Suprapubic skin (tissue), 4 donors: ENCODE measurements at regions not wholly inside any gene's neighbourhood (a gene's known extent, or its start where the extent isn't known, plus 50 kb on each side); places are given as distances from the start of the nearest gene placed in this dataset.

Source experiments
- DNase-seq, 2 donors: peaks; one replicate each; pipeline ENCODE4 v3.0.0-alpha.2; 2019; ENCODE audit warnings: low spot score in 2 of 2
- H3K27ac ChIP-seq: fragments of 200-600 bp; sonication (generic); one replicate; pipeline ENCODE4 v1.5.1; 2019
- H3K27me3 ChIP-seq: fragments of 200-600 bp; sonication (generic); one replicate; pipeline ENCODE4 v1.5.1; 2019
- H3K36me3 ChIP-seq: fragments of 200-600 bp; sonication (generic); one replicate; pipeline ENCODE4 v1.5.1; 2019
- H3K4me1 ChIP-seq: fragments of 200-600 bp; sonication (generic); one replicate; pipeline ENCODE4 v1.5.1; 2019
- H3K4me3 ChIP-seq: fragments of 200-600 bp; sonication (generic); one replicate; pipeline ENCODE4 v1.5.1; 2019; ENCODE audit warnings: mild to moderate bottlenecking
- H3K9me3 ChIP-seq: fragments of 200-600 bp; sonication (generic); one replicate; pipeline ENCODE4 v1.5.1; 2019
- EP300 ChIP-seq: sonication (generic); formaldehyde crosslinking; IDR thresholded peaks from one replicate; pipeline ENCODE4 v1.6.1; 2017; ENCODE audit warnings: antibody characterized with exemption
- POLR2A ChIP-seq, 2 donors: fragments of 450-650 bp; IDR thresholded peaks; one replicate each; pipeline ENCODE4 v1.6.1; 2017; ENCODE audit warnings: antibody characterized with exemption in 2 of 2, mild to moderate bottlenecking in 2 of 2, moderate library complexity in 2 of 2
- POLR2AphosphoS5 ChIP-seq, 3 donors: sonication (generic); formaldehyde crosslinking; IDR thresholded peaks; one replicate each; pipeline ENCODE4 v1.6.1; 2017; ENCODE audit warnings: antibody characterized with exemption in 3 of 3
- WGBS: methylation state at CpG from one replicate; pipeline ENCODE4 v1.1.5; 2018; 5-methylcytosine and 5-hydroxymethylcytosine counted together
- TF ChIP-seq, protein P1 (sequence below), 2 donors: fragments of 200-600 bp in 1 of 2; fragments of 450-650 bp in 1 of 2; sonication (generic) in 1 of 2; IDR thresholded peaks; one replicate each; pipeline ENCODE4 v1.5.1; 2016 to 2019; ENCODE audit warnings: antibody characterized with exemption in 2 of 2, mild to moderate bottlenecking in 1 of 2, moderate library complexity in 1 of 2

DNA sequence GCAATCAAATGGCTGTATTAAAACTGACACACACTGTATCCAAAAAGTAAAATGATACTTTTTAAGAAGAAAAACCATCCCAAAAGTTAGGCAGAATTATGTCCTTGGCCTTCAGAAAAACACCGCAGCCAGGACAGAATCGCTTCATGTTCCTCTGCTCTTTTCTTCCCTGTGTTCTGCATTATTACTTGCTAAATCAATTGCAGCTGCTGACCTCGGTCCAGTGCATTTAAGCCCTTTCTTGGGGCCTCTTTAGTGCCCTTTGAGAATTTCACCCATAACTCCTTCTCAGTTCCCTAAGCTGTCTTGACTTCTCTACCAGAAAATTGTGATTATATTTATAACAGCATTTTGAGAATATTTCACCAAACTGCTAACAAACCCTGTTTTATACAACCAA is 696.9 kb downstream of the PCDH7 start:
- no peak for TF ChIP-seq EP300
- TF ChIP-seq POLR2AphosphoS5 (IDR thresholded peaks at IDR 0.05), result no peak
- 59% methylated on average over 3 of the region's 3 CpGs for WGBS

DNA sequence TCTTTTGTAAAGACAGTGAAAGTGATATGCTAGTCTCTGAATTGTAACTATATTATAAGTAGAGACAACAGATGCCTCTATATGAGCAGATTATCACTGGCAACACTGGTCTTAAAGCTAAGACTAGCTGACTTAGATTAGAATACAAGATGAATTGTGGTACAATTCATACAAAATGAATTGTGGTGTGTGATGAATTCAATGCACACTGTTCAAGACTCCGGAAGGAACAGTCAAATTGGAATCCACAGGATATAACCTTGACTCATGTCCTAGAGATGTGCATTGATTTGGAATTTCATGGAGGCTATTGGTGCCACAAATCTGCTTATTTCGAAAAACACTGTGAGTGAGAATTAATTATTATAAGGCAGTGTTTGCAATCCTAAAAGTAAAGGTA is 701.8 kb downstream of the PCDH7 start:
- Histone ChIP-seq H3K27me3 (no peaks in the 10 kb centered on the region), H3K4me3 (no peak overlapping the region), H3K9me3 (no peaks in the 10 kb centered on the region), H3K4me1 (no peaks in the 10 kb centered on the region), H3K36me3 (no peaks in the 10 kb centered on the region), H3K27ac (no peak overlapping the region)
- WGBS, result 97% methylated on average over 2 of the region's 2 CpGs
- TF ChIP-seq, protein P1, sequence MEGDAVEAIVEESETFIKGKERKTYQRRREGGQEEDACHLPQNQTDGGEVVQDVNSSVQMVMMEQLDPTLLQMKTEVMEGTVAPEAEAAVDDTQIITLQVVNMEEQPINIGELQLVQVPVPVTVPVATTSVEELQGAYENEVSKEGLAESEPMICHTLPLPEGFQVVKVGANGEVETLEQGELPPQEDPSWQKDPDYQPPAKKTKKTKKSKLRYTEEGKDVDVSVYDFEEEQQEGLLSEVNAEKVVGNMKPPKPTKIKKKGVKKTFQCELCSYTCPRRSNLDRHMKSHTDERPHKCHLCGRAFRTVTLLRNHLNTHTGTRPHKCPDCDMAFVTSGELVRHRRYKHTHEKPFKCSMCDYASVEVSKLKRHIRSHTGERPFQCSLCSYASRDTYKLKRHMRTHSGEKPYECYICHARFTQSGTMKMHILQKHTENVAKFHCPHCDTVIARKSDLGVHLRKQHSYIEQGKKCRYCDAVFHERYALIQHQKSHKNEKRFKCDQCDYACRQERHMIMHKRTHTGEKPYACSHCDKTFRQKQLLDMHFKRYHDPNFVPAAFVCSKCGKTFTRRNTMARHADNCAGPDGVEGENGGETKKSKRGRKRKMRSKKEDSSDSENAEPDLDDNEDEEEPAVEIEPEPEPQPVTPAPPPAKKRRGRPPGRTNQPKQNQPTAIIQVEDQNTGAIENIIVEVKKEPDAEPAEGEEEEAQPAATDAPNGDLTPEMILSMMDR (IDR thresholded peaks at IDR 0.05), result no peak
- TF ChIP-seq POLR2A (IDR thresholded peaks at IDR 0.05), result no peak
- no peak for TF ChIP-seq POLR2AphosphoS5 (IDR thresholded peaks at IDR 0.05)
- TF ChIP-seq EP300, result no peak
- no peak for DNase-seq

More for the DNA sequence above, 696.9 kb downstream of the PCDH7 start:
- Histone ChIP-seq H3K9me3 (no peaks in the 10 kb centered on the region), H3K27me3 (no peaks in the 10 kb centered on the region), H3K27ac (no peak overlapping the region), H3K36me3 (no peaks in the 10 kb centered on the region), H3K4me3 (no peak overlapping the region), H3K4me1 (no peaks in the 10 kb centered on the region)
- DNase-seq, result no peak

DNA sequence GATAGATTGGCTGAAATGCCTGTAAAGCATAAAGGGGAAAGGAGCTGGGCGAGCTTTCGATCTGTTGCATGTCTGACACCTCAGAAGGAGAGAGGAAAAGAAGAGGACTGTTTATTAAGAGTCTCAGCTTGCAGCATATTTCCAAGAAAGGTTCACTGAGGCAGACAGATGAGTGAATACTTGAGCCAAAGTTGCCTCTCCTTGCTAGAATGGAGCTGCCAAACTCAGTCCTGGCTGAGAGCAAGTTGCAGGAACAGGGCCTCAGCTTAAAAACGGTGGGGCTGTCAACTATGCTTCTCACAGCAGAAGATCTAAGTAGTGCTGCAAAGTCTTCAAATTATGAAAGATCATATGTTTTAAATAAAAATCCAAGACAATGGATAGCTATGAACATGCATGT is 707.5 kb downstream of the PCDH7 start:
- no peak for DNase-seq
- Histone ChIP-seq H3K27me3 (no peaks in the 10 kb centered on the region), H3K27ac (no peak overlapping the region), H3K4me1 (no peaks in the 10 kb centered on the region), H3K4me3 (no peak overlapping the region), H3K36me3 (no peaks in the 10 kb centered on the region), H3K9me3 (no peaks in the 10 kb centered on the region)
- no peak for TF ChIP-seq EP300
- TF ChIP-seq, protein P1 (IDR thresholded peaks at IDR 0.05), result no peak
- no peak for TF ChIP-seq POLR2AphosphoS5 (IDR thresholded peaks at IDR 0.05)
- TF ChIP-seq POLR2A (IDR thresholded peaks at IDR 0.05), result no peak
- 75% methylated on average over 3 of the region's 3 CpGs for WGBS

DNA sequence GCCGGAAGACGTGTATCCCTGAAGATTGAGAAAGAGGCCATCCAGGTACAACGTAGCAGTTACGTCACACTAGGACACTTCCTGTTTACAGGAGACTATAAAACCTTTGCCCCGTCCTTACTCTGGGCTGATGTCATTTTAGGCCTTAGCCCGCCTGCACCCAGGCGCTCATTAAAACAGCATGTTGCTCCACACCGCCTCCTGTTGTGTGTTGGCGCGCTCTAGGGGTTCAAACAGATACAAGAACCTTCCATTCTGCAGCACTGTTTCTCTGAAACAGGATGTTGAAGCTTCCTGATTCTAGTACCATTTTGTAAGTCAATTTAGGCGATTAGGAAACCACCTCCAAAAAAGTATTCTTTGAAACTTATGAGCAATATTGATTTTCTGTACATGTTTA is 722.1 kb downstream of the PCDH7 start:
- 86% methylated on average over 11 of the region's 11 CpGs for WGBS
- H3K9me3 ChIP-seq, result no peaks in the 10 kb centered on the region
- TF ChIP-seq POLR2A (IDR thresholded peaks at IDR 0.05), result no peak
- no peak for TF ChIP-seq EP300
- TF ChIP-seq, protein P1 (IDR thresholded peaks at IDR 0.05), result no peak
- no peak for TF ChIP-seq POLR2AphosphoS5 (IDR thresholded peaks at IDR 0.05)
- H3K4me1 ChIP-seq, result no peaks in the 10 kb centered on the region
- H3K27ac ChIP-seq, result no peak overlapping the region
- H3K27me3 ChIP-seq, result no peaks in the 10 kb centered on the region
- H3K36me3 ChIP-seq, result no peaks in the 10 kb centered on the region
- H3K4me3 ChIP-seq, result no peak overlapping the region
- DNase-seq, result no peak

DNA sequence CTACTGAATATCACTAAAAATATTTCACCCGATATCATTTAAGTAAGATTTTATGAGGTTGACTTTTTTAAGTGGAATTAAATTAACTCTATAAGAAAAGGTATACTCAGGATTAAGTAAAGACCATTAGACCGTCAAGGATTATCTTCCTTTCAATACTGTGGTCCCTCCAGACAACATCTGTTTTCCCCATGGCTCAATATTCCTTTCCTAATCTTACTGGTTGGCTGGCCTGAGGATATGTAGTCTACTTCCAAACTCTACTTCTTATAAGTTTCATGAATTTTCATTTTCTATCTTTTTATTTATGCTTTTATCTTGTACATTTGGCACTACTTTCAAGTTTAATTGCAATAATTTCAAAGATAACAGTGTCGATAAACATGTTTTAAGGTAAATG is 725.4 kb downstream of the PCDH7 start:
- H3K36me3 ChIP-seq, result no peaks in the 10 kb centered on the region
- H3K9me3 ChIP-seq, result no peaks in the 10 kb centered on the region
- DNase-seq, result no peak
- WGBS, result 78% methylated on average over 3 of the region's 3 CpGs
- no peak overlapping the region for H3K4me3 ChIP-seq
- no peaks in the 10 kb centered on the region for H3K27me3 ChIP-seq
- no peak overlapping the region for H3K27ac ChIP-seq
- H3K4me1 ChIP-seq, result no peaks in the 10 kb centered on the region
- TF ChIP-seq EP300 (no peak), POLR2AphosphoS5 (IDR thresholded peaks at IDR 0.05) (no peak), POLR2A (IDR thresholded peaks at IDR 0.05) (no peak)
- TF ChIP-seq, protein P1 (IDR thresholded peaks at IDR 0.05), result no peak

DNA sequence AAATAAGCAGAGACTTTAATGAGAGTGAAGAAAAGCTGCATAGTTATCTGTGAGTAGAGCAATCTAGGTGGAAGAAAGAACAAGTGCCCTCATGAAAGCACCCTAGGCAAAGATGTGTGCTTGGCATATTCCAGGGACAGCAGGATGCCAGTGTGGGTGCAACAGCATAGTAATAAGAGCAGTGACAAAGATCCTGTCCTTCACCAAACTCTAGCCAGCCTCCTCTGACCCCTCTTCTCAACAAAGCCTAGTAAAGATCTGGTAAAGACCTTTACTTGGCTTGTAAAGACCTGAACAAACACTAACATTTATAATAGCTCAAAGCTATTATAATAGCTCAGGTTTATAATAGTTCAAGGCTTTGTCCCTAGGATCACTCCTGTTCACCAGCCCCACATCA is 735.4 kb downstream of the PCDH7 start:
- H3K4me3 ChIP-seq, result no peak overlapping the region
- H3K4me1 ChIP-seq, result no peaks in the 10 kb centered on the region
- no peak overlapping the region for H3K27ac ChIP-seq
- no peaks in the 10 kb centered on the region for H3K9me3 ChIP-seq
- no peaks in the 10 kb centered on the region for H3K36me3 ChIP-seq
- H3K27me3 ChIP-seq, result no peaks in the 10 kb centered on the region
- TF ChIP-seq POLR2AphosphoS5 (IDR thresholded peaks at IDR 0.05), result no peak
- TF ChIP-seq EP300, result no peak
- TF ChIP-seq, protein P1 (IDR thresholded peaks at IDR 0.05), result no peak
- TF ChIP-seq POLR2A (IDR thresholded peaks at IDR 0.05), result no peak
- DNase-seq, result no peak
